ENCODE measurements at regions not wholly inside any gene's neighbourhood (a gene's known extent, or its start where the extent isn't known, plus 50 kb on each side); places are given as distances from the start of the nearest gene placed in this dataset.

DNA sequence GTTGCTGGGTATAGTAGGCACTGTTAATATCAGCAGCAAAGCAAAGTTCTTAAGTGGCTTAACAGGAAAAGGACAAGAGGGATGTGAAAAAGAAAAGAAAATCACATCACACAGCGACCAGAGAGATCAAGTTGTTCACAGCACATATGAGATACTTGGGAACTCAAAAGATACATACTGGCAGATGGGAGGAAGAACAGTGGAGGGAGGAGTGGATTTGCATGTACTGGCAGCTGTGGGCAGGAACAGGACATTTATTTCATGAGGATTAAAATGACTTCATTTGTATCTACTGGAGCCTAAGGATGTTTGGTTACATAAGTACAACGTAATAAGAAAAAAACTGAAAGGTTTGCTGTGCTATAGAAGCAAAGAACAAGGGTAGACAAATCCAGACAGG is 136.5 kb upstream of the IFNG-AS1 start:
- TF ChIP-seq, protein P1, sequence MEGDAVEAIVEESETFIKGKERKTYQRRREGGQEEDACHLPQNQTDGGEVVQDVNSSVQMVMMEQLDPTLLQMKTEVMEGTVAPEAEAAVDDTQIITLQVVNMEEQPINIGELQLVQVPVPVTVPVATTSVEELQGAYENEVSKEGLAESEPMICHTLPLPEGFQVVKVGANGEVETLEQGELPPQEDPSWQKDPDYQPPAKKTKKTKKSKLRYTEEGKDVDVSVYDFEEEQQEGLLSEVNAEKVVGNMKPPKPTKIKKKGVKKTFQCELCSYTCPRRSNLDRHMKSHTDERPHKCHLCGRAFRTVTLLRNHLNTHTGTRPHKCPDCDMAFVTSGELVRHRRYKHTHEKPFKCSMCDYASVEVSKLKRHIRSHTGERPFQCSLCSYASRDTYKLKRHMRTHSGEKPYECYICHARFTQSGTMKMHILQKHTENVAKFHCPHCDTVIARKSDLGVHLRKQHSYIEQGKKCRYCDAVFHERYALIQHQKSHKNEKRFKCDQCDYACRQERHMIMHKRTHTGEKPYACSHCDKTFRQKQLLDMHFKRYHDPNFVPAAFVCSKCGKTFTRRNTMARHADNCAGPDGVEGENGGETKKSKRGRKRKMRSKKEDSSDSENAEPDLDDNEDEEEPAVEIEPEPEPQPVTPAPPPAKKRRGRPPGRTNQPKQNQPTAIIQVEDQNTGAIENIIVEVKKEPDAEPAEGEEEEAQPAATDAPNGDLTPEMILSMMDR (IDR thresholded peaks at IDR 0.05) = no peak
- TF ChIP-seq EP300 (IDR thresholded peaks at IDR 0.05) = no peak

Data from esophagus muscularis mucosa (tissue), 3 donors.